ENCODE measurements at regions not wholly inside any gene's neighbourhood (a gene's known extent, or its start where the extent isn't known, plus 50 kb on each side); places are given as distances from the start of the nearest gene placed in this dataset.

- TF ChIP-seq POLR2AphosphoS5 (IDR thresholded peaks at IDR 0.05; ENCODE audit: low read depth, low read length) (no peak), POLR2A (IDR thresholded peaks at IDR 0.05; ENCODE audit: low read depth, low read length) (no peak)
These were observed 157.6 kb upstream of the PDE3A start for GRCh38 chr12:20210621-20211215.

Measured in GM12892 (cell line).